ENCODE measurements at regions not wholly inside any gene's neighbourhood (a gene's known extent, or its start where the extent isn't known, plus 50 kb on each side); places are given as distances from the start of the nearest gene placed in this dataset.

DNA sequence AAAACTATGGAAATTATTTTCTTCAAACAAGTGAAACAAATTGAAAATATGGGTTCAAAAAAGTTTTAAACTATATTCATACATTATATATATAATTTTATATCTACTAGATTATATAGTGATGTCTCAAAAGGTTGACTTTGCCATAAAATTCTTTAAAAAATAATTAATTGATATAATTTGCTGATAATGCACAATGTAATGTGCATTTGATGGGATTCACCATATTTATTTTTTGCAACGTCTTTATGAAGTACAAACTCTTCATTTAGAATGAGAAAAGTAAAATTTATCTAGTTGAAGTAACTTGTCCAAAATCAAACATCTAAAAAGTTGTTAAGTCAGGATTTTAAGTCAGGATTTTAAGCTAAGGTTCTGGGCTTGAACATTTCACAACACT is 1954.5 kb upstream of the PCDH20 start:
- no peaks in the 10 kb centered on the region for H3K27me3 ChIP-seq (ENCODE audit: control insufficient read depth, insufficient read depth, low read length)
- H3K9me3 ChIP-seq (ENCODE audit: control insufficient read depth, low read depth, low read length), result no peaks in the 10 kb centered on the region
- no peak overlapping the region for H3K9ac ChIP-seq (ENCODE audit: low read length)
- no peak overlapping the region for H3K27ac ChIP-seq (ENCODE audit: low read length)
- H3K36me3 ChIP-seq (ENCODE audit: control insufficient read depth, low read depth, low read length), result no peaks in the 10 kb centered on the region
- no peaks in the 10 kb centered on the region for H3K4me1 ChIP-seq (ENCODE audit: control insufficient read depth, low read depth, low read length)
- H3K4me3 ChIP-seq (ENCODE audit: low read length), result no peak overlapping the region

DNA sequence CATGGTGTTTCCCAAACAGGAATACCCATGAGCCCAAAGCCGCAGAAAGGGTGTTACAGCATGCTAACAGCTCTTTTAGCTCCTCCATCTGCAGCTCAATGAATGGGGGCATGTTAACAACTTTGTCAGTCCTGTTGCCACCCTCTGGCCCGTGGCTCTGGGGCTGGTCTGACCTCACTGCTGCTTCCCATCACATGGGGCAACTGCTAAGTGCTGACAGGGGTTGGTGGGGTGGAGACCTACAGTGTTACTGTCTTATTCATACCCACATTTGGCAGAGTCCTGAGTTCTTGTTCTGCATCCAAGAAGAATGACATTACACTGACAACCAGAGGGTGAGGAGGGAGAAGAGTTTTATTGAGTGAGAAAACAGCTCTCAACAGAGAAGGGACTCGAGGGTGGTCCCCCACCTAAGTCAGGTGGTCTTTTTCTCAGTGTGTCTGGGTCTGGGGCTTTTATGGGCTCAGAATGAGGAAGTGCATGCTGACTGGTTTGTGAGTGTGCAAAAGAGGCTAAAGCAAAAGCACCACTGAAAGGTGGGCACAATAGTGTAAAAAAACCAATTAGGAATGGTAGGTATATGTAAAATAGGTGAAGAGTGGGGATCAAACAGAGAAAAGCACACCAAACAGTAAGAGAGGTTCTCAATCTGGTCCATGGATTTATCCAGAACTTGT is 1952.0 kb upstream of the PCDH20 start:
- Histone ChIP-seq H3K4me3 (ENCODE audit: low read length) (no peak overlapping the region), H3K36me3 (ENCODE audit: control insufficient read depth, low read depth, low read length) (no peaks in the 10 kb centered on the region), H3K9me3 (ENCODE audit: control insufficient read depth, low read depth, low read length) (no peaks in the 10 kb centered on the region), H3K27ac (ENCODE audit: low read length) (no peak overlapping the region), H3K9ac (ENCODE audit: low read length) (no peak overlapping the region), H3K4me1 (ENCODE audit: control insufficient read depth, low read depth, low read length) (no peaks in the 10 kb centered on the region), H3K27me3 (ENCODE audit: control insufficient read depth, insufficient read depth, low read length) (no peaks in the 10 kb centered on the region)

DNA sequence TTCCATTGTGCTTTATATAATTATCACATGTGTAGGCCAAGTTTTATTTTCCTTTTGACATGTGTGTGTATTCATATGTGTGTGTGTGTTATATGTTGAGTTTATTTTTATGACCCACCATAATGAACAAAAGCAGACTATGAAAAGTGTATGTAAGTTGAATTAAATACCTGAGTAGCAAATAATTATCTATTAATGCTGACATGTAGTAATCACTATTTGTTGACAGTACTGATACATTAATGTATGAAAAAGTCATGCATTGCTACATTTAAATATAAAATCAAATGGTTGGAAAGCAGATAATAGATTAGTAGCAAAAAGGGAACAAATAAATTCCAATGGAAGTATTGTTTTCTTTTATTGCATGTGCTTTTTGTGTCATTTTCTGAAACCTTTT is 1948.5 kb upstream of the PCDH20 start:
- Histone ChIP-seq H3K9ac (ENCODE audit: low read length) (no peak overlapping the region), H3K36me3 (ENCODE audit: control insufficient read depth, low read depth, low read length) (no peaks in the 10 kb centered on the region), H3K9me3 (ENCODE audit: control insufficient read depth, low read depth, low read length) (no peaks in the 10 kb centered on the region), H3K27me3 (ENCODE audit: control insufficient read depth, insufficient read depth, low read length) (no peaks in the 10 kb centered on the region), H3K4me1 (ENCODE audit: control insufficient read depth, low read depth, low read length) (no peaks in the 10 kb centered on the region), H3K4me3 (ENCODE audit: low read length) (no peak overlapping the region), H3K27ac (ENCODE audit: low read length) (no peak overlapping the region)

DNA sequence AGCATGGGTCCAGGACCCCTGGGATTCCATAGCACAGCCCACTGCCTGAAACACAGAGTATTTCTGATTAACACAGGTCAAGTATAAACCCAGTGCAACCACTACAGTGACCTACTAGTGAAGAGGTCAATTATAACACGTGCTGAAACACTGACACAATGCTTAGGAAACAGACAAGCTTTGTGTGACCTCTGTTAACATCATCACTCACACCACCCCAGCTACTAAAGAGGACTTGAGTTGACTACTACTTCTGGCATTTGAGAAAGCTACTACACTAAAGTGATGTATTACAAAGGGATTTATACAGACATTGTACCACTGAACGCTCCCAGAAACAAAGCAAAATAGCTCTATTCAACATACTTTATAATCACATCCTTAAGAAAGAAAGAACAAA is 1935.9 kb upstream of the PCDH20 start:
- no peak overlapping the region for H3K4me3 ChIP-seq (ENCODE audit: low read length)
- no peaks in the 10 kb centered on the region for H3K36me3 ChIP-seq (ENCODE audit: control insufficient read depth, low read depth, low read length)
- H3K9ac ChIP-seq (ENCODE audit: low read length), result no peak overlapping the region

DNA sequence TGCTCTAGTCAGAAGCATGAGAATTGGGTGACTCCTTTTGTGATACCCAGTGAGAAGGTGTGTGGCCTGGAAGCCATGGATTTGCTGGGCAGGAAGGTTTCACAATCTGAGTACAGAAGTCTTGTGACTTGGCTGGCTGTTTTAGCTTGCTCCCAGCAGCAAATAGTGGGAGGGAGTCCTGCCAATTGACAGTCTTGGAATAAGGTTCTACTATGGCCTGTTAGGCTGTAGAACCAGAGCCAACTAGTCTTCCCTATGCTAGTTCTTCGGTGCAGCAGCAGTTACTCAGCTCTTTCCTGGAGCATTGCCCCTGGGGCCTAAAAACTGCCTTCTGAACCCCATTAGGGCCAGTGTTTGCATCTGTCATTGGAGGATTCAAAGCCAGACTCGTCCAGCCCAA is 1935.4 kb upstream of the PCDH20 start:
- Histone ChIP-seq H3K27me3 (ENCODE audit: control insufficient read depth, insufficient read depth, low read length) (no peaks in the 10 kb centered on the region), H3K27ac (ENCODE audit: low read length) (no peak overlapping the region), H3K9me3 (ENCODE audit: control insufficient read depth, low read depth, low read length) (no peaks in the 10 kb centered on the region), H3K36me3 (ENCODE audit: control insufficient read depth, low read depth, low read length) (no peaks in the 10 kb centered on the region), H3K4me1 (ENCODE audit: control insufficient read depth, low read depth, low read length) (no peaks in the 10 kb centered on the region), H3K9ac (ENCODE audit: low read length) (no peak overlapping the region), H3K4me3 (ENCODE audit: low read length) (no peak overlapping the region)

More for the DNA sequence above, 1935.9 kb upstream of the PCDH20 start:
- Histone ChIP-seq H3K27me3 (ENCODE audit: control insufficient read depth, insufficient read depth, low read length) (no peaks in the 10 kb centered on the region), H3K4me1 (ENCODE audit: control insufficient read depth, low read depth, low read length) (no peaks in the 10 kb centered on the region), H3K27ac (ENCODE audit: low read length) (no peak overlapping the region), H3K9me3 (ENCODE audit: control insufficient read depth, low read depth, low read length) (no peaks in the 10 kb centered on the region)

DNA sequence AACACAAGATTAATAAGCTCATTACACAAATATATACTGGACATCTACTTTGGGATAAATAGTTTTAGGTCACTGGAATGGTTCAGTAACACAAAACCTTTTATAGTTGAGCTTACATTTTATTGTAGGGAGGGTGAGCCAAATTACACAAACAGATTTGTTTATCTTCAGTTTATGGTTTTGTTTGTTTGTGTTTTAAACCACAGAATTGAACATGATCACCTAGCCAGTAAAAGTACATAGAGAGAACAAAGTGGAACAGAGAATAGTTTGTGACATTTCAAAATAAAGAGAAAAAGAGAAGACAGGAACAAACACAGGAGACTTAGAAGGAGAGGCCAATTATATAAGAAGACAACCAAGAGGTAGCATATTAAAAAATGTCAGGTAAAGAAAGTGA is 1930.2 kb upstream of the PCDH20 start:
- H3K4me1 ChIP-seq (ENCODE audit: control insufficient read depth, low read depth, low read length), result no peaks in the 10 kb centered on the region
- no peak overlapping the region for H3K27ac ChIP-seq (ENCODE audit: low read length)
- H3K27me3 ChIP-seq (ENCODE audit: control insufficient read depth, insufficient read depth, low read length), result no peaks in the 10 kb centered on the region
- no peak overlapping the region for H3K9ac ChIP-seq (ENCODE audit: low read length)
- H3K4me3 ChIP-seq (ENCODE audit: low read length), result no peak overlapping the region
- no peaks in the 10 kb centered on the region for H3K9me3 ChIP-seq (ENCODE audit: control insufficient read depth, low read depth, low read length)
- no peaks in the 10 kb centered on the region for H3K36me3 ChIP-seq (ENCODE audit: control insufficient read depth, low read depth, low read length)

DNA sequence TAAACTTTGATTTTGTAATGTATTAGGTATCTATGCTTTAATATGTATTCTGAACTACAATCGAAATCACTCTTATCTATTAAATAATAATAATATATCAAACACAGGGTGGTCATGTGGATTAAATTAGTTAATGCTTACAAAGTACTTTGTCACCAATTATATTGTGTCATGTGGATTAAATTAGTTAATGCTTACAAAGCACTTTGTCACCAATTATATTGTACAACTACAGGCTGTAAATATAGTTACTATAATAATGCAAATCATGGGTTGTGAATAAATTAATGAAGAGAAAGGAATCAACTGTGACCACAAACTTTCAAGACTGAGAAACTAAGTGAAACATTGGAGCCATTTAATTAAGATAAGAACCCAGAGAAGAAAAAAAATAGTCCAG is 1929.1 kb upstream of the PCDH20 start:
- H3K36me3 ChIP-seq (ENCODE audit: control insufficient read depth, low read depth, low read length), result no peaks in the 10 kb centered on the region
- H3K9me3 ChIP-seq (ENCODE audit: control insufficient read depth, low read depth, low read length), result no peaks in the 10 kb centered on the region
- H3K4me3 ChIP-seq (ENCODE audit: low read length), result no peak overlapping the region
- H3K9ac ChIP-seq (ENCODE audit: low read length), result no peak overlapping the region
- H3K27ac ChIP-seq (ENCODE audit: low read length), result no peak overlapping the region
- no peaks in the 10 kb centered on the region for H3K27me3 ChIP-seq (ENCODE audit: control insufficient read depth, insufficient read depth, low read length)
- H3K4me1 ChIP-seq (ENCODE audit: control insufficient read depth, low read depth, low read length), result no peaks in the 10 kb centered on the region

DNA sequence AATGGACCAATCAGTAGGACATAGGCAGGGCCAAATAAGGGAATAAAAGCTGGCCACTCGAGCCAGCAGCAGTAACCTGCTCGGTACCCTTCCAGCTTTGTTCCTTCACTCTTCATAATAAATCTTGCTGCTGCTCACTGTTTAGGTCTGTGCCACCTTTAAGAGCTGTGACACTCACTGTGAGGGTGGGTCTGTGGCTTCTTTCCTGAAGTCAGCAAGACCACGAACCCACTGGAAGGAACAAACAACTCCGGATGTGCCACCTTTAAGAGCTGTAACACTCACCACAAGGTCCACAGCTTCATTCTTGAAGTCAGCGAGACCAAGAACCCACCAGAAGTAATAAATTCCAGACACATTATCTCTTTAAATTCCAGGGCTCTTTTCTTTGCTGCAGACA is 1922.3 kb upstream of the PCDH20 start:
- Histone ChIP-seq H3K4me1 (ENCODE audit: control insufficient read depth, low read depth, low read length) (no peaks in the 10 kb centered on the region), H3K27me3 (ENCODE audit: control insufficient read depth, insufficient read depth, low read length) (no peaks in the 10 kb centered on the region), H3K36me3 (ENCODE audit: control insufficient read depth, low read depth, low read length) (no peaks in the 10 kb centered on the region), H3K9ac (ENCODE audit: low read length) (no peak overlapping the region), H3K4me3 (ENCODE audit: low read length) (no peak overlapping the region), H3K27ac (ENCODE audit: low read length) (no peak overlapping the region), H3K9me3 (ENCODE audit: control insufficient read depth, low read depth, low read length) (no peaks in the 10 kb centered on the region)

DNA sequence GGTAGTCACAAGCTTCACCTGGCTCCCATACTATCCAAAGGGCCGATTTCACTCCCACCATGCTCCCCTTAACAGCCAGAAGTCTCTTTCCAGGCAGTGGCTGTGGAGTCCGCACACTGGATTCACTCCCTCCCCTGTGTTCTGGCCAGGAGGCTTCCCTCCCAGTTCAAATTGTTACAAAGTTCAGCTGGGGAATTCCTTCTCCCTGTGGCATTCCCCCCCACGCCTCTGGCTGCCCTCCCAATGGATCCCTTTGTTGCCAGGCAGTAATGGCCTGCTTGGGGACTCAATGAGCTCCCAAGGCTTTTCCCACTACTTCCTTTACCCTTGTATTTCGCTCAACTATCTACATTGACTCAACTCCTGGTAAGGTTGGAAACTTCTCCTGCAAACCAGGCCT is 1921.4 kb upstream of the PCDH20 start:
- Histone ChIP-seq H3K36me3 (ENCODE audit: control insufficient read depth, low read depth, low read length) (no peaks in the 10 kb centered on the region), H3K4me1 (ENCODE audit: control insufficient read depth, low read depth, low read length) (no peaks in the 10 kb centered on the region), H3K9ac (ENCODE audit: low read length) (no peak overlapping the region)

DNA sequence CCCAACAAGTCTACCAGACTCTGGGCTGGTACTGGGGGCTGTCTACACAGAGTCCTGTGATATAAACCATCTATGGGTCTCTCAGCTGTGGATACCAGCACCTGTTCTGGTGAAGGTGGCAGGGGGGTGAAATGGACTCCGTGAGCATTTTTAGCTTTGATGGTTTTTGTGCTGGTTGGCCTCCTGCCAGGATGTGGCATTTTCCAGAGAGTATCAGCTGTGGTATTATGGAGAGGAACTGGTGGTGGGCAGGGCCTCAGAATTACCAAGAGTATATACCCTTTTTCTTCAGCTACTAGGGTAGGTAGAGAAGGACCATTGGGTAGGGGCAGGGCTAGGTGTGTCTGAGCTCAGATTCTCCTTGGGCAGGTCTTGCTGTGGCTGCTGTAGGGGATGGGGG is 1920.9 kb upstream of the PCDH20 start:
- H3K27ac ChIP-seq (ENCODE audit: low read length), result no peak overlapping the region
- H3K36me3 ChIP-seq (ENCODE audit: control insufficient read depth, low read depth, low read length), result no peaks in the 10 kb centered on the region
- no peaks in the 10 kb centered on the region for H3K27me3 ChIP-seq (ENCODE audit: control insufficient read depth, insufficient read depth, low read length)
- no peaks in the 10 kb centered on the region for H3K9me3 ChIP-seq (ENCODE audit: control insufficient read depth, low read depth, low read length)
- H3K4me3 ChIP-seq (ENCODE audit: low read length), result no peak overlapping the region
- H3K9ac ChIP-seq (ENCODE audit: low read length), result no peak overlapping the region
- H3K4me1 ChIP-seq (ENCODE audit: control insufficient read depth, low read depth, low read length), result no peaks in the 10 kb centered on the region

More for the DNA sequence above, 1921.4 kb upstream of the PCDH20 start:
- Histone ChIP-seq H3K9me3 (ENCODE audit: control insufficient read depth, low read depth, low read length) (no peaks in the 10 kb centered on the region), H3K4me3 (ENCODE audit: low read length) (no peak overlapping the region), H3K27me3 (ENCODE audit: control insufficient read depth, insufficient read depth, low read length) (no peaks in the 10 kb centered on the region), H3K27ac (ENCODE audit: low read length) (no peak overlapping the region)

DNA sequence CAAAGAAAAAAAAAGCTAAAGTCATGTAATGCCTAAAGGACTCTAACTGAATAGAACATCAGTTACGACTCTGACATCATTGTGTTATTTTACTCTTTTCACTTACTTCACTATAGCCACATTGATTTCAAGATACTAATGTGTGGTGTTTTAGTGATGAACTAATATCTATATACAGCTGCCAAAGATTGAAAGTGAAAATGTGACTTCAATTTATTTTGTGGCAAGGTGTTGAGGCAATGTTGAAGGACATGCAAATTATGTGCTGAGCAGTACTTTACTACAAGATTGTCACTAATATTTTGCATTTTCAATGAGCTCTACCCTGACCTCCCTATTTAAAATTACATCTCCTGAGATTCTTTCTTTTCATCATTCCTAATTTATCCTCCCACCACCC is 1911.9 kb upstream of the PCDH20 start:
- Histone ChIP-seq H3K4me3 (ENCODE audit: low read length) (no peak overlapping the region), H3K27ac (ENCODE audit: low read length) (no peak overlapping the region), H3K9ac (ENCODE audit: low read length) (no peak overlapping the region), H3K36me3 (ENCODE audit: control insufficient read depth, low read depth, low read length) (no peaks in the 10 kb centered on the region), H3K4me1 (ENCODE audit: control insufficient read depth, low read depth, low read length) (no peaks in the 10 kb centered on the region), H3K27me3 (ENCODE audit: control insufficient read depth, insufficient read depth, low read length) (no peaks in the 10 kb centered on the region), H3K9me3 (ENCODE audit: control insufficient read depth, low read depth, low read length) (no peaks in the 10 kb centered on the region)

DNA sequence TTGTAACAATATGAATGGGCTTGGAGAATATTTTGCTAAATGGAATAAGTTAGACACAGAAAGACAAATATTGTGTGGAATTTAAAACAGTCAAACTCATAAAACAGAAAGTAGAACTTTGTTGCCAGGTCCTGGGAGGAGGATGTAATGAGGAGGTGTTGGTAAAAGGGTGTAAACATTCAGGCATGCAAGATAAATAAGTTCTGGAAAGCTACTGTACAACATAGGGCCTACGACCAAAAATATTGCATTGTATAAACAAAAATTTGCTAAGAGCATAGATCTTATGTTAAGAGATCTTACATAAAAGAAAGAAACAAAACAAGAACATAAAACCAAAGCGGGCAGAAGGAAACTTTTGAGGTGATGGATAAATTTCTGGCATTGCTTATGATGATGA is 1907.8 kb upstream of the PCDH20 start:
- no peak overlapping the region for H3K4me3 ChIP-seq (ENCODE audit: low read length)
- H3K27ac ChIP-seq (ENCODE audit: low read length), result no peak overlapping the region
- no peaks in the 10 kb centered on the region for H3K4me1 ChIP-seq (ENCODE audit: control insufficient read depth, low read depth, low read length)
- no peaks in the 10 kb centered on the region for H3K27me3 ChIP-seq (ENCODE audit: control insufficient read depth, insufficient read depth, low read length)
- no peaks in the 10 kb centered on the region for H3K9me3 ChIP-seq (ENCODE audit: control insufficient read depth, low read depth, low read length)
- no peak overlapping the region for H3K9ac ChIP-seq (ENCODE audit: low read length)
- H3K36me3 ChIP-seq (ENCODE audit: control insufficient read depth, low read depth, low read length), result no peaks in the 10 kb centered on the region
